Muscle of arm (tissue), 1 donor: ENCODE measurements at regions not wholly inside any gene's neighbourhood (a gene's known extent, or its start where the extent isn't known, plus 50 kb on each side); places are given as distances from the start of the nearest gene placed in this dataset.

Experiments
- DNase-seq: peaks from one replicate; pipeline ENCODE4 v3.0.0-alpha.2; 2013

GRCh38 chr3:189117087-189117486 is 54.7 kb upstream of the TPRG1 start:
- no peak for DNase-seq

- no peak for DNase-seq
Measured at GRCh38 chr3:189118896-189119295, 52.9 kb upstream of the TPRG1 start.

- DNase-seq = no peak
Measured at GRCh38 chr3:189119950-189120349, 51.8 kb upstream of the TPRG1 start.

- no peak for DNase-seq
Measured at GRCh38 chr3:189121092-189121491, 50.7 kb upstream of the TPRG1 start.
